ENCODE measurements at regions not wholly inside any gene's neighbourhood (a gene's known extent, or its start where the extent isn't known, plus 50 kb on each side); places are given as distances from the start of the nearest gene placed in this dataset.
"Not testable (repeated sequence)": the region's sequence is repeated elsewhere in the genome, so short reads cannot be mapped to it uniquely, and the experiment has no call there.

DNA sequence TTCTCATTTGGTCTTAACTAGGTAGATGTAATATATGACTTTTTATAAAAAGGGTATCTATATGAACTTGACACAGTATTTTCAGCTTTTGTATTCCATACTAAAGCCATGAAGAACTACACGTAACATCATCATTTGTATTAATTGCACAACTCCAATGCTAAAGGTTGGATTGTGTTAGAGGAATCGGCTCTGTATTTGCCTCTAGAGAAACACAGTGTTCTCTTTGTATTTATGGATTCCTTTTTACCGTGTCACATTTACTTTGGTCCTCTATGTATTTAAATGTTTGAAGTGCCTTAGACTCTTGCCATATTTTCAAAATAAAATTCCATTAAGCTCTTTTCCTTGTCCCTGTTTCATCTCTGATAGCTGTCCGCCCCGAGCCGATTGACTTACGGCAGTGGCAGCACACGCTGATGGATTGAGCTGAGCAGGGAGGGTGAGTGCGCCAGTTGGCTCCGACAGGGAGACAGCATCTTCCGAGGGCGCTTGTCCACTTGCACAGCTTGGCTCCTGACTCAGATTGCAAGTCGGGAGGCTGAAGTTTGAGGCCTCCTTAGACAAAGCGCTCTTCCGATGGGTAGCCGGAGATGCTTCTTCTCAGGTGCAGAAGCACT lies 95.6 kb upstream of the DMRT1 start:
- DNase-seq (ENCODE audit: low spot score), result peak; percentile 85

DNA sequence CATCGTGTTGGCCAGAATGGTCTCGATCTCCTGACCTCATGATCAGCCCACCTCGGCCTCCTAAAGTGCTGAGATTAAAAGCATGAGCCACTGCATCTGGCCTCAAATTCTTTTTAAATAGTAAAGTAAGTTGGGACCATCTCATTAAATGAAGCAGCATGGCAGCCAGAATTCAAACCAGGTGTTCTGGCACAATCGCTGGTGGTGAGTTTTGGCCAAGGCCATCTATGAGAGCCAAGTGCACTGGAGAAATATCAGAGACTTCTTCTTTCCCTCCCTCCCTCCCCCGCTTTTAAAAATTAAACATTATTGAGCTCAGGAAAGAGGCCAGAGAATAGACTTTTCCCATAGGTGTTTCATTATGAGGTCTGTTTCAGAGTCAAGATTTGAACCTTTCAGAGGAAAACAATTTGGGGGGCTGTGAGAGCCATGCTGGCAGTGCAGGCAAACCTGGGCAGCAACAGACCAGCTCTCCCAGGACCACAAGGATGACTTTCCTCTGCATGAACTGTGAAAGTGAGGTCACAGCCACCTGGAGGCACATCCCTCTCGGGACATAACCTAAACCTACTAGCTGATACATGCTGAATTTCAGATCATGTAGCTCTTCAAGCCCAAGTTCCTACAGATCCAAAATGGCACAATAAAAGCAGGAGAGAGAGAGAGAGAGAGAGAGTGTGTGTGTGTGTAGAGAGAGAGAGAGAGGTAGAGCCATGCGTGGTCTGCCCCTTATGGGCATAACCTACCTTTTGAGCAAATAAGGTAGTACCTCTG lies 94.6 kb upstream of the DMRT1 start:
- no peak for DNase-seq (ENCODE audit: low spot score)

DNA sequence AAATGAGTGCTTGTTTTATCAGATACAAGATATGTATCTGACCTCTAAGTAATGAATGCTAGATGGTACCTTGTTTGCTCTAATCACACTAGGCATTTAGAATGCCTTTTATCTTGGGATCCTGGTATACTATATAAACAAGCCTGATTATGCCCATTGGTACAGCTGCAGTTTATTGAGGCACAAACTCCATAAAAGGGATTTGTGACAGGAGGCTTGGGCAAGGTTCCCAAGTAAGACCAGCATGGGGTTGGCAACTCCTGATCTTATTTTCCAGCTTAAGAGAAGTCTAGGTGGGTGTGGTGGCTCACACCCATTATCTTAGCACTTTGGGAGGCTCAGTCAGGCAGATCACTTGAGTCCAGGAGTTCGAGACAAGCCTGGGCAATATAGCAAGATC lies 93.9 kb upstream of the DMRT1 start:
- no peak for DNase-seq (ENCODE audit: low spot score)

DNA sequence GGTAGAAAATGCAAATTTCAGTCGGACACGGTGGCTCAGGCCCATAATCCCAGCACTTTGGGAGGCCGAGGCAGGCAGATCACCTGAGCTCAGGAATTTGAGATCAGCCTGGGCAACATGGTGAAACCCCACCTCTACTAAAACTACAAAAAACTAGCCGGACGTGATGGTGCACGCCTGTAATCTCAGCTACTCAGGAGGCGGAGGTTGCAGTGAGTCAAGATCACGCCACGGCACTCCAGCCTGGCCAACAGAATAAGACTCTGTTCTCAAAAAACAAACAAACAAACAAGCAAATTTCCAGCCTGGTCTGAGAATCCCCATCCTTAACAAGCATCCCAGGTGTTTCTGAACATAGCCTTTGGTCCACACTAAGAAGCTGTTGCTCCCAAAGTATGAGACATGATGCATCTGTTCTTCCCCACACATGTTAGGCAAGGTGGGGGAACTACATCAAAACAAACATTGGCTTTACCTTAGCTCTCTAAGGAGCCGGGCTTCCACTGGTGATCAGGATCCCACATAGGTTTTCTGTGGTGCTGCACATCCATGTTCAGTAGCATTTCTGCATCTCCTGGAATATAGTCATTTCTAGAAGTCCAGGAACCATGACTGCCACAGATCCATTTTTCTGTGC lies 92.5 kb upstream of the DMRT1 start:
- no peak for DNase-seq (ENCODE audit: low spot score)

DNA sequence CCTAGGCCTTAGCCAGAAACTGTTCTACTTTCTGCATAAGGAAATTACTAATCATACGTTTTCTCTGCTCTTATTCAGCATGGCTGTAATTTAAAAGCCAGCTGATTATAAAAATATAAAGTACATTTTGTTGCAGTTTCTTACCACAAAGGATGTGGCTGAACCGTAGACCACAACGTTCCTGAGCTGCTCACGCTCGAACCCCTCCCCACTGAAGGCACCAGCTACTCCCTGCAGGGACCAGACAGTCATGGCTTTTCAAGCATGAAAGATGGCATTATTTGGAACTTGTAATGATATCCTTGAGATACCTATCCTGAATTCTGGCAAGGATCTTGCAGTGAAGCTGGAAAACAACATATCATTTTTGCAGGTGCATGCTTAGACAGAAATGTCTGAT lies 91.8 kb upstream of the DMRT1 start:
- no peak for DNase-seq (ENCODE audit: low spot score)

DNA sequence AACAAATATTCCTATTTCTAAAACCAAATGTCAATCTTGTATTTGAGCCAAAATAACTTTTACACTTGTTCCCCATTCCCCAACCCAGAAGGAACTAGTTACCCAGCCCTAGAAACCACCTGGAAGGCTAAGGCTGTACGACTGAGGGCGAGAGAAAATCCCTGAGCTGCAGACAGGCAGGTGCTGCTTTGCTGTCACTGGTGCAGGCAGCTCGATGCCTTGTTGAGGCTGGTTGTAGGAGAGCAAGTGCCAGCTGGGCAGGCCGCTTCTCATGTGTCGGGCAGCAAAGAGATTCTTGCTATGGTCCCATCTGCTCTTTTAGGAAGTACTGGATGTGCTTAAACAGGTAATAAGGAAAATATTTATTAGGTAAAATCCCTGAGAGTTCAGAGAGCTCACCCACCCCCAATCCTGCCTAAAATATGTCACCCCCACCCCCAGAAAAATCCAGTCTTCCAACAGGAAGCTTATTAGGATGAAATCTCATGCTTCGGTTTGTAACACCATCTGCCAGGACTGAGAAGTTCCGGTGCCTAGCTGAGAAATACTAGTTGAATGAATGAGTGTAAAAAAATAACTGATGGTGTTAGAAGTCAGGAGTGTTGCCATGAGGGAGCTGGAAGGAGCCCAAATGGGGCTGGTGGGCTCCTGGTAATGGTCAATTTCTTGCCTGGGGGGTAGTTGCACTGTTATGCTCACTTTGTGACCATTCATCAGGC lies 91.1 kb upstream of the DMRT1 start:
- DNase-seq (ENCODE audit: low spot score), result peak; percentile 93

DNA sequence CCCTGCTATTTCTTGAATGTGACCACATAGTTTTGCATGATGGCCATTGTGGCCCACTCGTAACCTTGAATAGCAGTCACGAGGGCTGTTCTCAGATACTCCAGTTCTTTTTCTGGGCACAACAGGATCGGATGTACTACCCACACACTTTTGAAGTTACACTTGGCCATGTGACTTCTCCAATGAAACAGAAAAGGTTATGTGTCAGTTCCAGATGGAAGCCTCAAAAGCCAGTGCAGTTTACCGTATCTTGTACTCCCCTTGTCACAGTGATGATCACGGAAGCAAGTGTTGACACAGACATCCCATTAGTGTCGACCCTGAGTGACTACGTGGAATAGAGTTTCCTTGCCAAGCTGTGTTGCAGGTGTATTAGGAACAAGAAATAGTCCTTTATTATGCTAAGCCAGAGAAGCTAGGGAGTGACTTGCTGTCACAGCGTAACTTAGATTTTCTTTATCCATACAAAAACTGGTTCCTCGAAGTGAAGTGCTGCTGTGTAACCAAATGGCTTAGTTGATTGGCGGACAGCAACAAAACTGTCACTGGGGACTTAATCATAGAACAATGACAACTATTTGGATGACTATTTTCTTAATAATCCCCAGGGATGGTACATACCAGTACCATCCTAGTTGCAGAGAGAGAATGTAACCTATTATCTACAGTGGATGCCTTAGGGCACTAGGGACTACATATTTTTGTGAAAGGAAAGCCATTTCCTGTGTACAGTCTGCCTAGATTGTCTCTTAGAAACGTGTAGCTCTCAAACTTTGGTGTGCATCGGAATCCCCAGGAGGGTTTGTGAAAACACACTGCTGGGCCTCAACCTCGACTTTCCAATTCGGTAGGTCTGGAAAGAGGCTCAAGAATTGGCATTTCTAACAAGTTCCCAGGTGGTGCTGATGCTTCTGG lies 90.1 kb upstream of the DMRT1 start:
- no peak for DNase-seq (ENCODE audit: low spot score)

DNA sequence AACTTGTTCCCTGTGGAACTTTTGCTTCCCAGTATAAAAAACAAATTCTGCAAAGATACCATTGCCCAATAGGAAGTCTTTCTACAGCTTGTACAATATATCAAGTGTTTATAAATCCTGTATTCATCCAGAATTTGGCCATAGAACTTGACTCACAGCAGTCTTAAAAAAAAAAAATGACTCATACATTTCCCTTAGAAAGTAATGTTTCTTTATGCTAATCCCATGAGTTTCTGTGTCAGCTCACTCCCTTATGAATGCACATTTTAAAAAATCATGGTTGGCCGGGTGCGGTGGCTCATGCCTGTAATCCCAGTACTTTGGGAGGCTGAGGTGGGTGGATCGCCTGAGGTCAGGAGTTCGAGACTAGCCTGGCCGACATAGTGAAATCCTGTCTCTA lies 89.3 kb upstream of the DMRT1 start:
- DNase-seq (ENCODE audit: low spot score), result no peak

DNA sequence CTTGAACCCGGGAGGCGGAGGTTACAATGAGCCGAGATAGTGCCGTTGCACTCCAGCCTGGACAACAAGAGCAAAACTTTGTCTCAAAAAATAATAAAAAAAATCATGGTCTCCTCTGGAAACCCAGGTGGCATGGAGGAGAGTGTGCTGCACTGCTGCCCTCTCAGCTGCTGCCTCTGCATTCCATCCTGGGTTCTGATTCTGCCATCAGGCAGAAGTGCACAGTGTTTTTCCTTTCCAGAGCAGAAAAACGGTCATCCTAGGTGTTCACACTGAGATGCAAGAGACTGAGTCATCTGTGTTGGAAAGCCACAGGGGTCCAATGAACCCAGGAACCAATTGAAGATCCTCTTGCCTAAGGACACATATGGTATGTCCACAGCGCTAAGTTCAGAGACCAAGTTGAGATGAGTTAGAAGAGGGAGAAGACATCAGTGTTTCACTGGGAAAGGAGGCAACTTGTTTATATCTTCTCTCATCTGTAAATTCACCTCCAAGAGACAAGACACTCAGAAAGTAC lies 88.8 kb upstream of the DMRT1 start:
- DNase-seq (ENCODE audit: low spot score), result no peak

DNA sequence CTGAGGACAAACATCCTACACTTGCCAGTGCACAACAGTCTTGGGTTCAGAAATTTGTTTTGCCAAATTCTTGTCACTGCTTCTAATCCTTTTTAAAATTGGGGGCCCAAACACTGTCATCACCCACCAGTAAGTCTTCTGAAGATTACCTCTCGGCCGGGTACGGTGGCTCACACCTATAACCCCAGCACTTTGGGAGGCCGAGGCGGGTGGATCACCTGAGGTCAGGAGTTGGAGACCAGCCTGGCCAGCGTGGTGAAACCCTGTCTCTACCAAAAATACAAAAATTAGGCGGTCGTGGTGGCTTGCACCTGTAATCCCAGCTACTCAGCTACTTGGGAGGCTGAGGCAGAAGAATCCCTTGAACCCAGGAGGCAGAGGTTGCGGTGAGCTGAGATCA lies 87.8 kb upstream of the DMRT1 start:
- DNase-seq (ENCODE audit: low spot score), result not testable (repeated sequence)

DNA sequence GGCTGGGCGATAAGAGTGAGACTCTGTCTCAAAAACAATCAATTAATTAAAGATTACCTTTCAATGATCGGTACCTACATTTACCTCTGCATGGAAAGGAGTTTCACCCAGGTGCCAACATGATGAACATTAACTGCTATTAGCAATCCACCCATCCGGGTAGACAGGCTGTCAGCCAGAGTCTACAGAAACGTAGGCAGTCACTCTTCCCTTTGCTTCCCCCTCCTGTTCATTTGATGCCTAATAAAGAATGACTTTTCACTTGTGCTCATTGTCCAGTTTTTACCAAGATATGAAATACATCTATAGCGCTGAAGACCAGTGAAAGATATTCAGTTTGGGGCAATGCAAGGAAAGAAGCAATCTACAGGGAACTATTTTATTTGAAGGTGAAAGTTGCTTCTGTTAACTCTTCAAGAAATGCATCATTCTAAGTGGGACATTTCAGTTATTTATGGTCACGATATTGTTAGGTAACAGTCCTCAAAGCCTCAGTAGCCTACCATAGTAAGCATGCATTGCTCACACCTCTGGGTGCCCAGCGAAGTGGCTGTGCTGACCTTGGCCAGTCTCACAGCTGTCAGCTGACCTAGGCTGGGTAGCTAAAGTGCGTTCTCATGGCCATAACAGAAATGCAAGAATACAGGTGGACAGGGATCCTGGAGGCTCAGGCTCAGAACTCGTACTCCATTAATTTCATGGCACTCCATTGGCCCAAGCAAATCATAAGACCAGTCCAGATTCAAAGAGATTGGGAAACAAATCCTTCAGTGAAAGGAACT lies 87.2 kb upstream of the DMRT1 start:
- no peak for DNase-seq (ENCODE audit: low spot score)

DNA sequence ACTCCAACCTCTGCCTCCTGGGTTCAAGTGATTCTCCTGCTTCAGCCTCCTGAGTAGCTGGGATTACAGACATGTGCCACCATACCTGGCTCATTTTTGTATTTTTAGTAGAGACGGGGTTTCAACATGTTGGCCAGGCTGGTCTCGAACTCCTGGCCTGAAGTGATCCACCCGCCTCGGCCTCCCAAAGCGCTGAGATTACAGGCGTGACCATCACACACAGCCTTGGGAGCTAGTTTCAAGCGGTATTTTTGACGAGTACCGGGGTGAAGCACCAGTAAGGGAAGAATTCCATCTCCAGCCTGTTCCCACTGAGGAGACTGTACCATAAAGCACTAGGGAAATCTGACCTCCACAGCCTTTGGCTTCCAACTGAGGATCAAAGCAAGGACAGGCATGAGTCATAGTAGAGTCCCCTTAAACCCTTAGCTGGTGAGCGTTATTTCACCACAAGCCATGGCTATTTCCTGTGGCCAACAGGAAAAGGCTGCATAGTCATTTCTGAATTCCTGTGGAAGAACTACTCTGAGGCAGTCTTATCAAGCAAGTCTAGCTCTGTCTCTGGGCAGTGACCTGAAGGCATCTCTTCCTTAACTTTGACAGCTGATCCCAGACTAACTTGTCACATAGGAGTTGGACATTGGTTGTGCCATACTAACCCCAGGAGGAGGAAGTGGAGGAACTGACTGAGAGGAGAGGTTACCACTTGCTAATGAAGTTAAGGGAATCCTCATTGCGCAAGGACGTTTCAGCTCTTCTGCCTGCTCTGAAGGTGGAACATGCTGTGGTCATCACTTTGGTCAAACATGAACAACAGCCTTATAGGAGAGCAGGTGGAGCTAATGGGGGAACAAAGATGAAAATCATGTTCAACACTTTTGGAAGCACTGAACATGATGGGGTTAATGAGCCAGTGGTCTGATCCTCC lies 85.8 kb upstream of the DMRT1 start:
- DNase-seq (ENCODE audit: low spot score), result no peak

DNA sequence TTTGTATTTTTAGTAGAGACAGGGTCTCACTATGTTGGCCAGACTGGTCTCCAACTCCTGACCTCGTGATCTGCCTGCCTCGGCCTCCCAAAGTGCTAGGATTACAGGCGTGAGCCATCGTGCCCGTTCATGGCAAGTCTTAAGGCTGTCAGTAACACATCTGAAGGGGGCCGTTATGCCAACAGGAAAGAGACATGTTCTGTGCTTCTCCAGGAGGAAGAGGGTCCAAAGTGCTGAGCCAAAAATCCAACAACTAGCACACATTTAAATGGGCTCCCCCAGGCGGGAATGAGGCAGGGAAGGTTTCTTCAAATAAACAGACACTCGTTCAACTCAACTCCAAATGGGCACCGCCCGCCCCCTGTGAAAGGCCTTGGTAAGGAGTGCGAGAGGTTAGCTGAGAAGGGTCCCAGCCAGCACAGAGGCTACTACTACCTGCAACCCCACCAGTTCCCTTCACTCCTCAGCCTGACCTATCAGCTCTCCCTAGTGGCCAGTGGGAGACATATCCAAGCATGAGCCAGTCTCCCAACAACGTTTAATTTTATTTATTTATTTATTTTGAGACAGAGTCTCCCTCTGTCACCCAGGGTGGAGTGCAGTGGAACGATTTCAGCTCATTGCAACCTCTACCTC lies 84.1 kb upstream of the DMRT1 start:
- no peak for DNase-seq (ENCODE audit: low spot score)

DNA sequence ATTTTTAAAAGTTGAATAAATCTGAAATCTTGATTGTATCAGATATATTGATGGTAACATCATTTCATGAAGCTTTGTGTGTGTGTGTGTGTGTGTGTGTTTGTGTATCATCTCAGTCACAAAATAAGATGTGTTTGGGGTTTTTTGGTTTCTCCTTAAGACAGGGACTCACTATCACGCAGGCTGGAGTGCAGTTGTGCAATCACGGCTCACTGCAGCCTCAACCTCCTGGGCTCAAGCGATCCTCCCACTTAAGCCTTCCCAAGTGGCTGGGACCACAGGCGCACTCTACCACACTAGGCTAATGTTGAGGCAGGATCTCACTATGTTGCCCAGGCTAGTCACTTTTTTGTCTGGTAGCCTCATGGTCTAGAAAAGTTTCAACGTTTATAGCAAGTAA lies 83.4 kb upstream of the DMRT1 start:
- no peak for DNase-seq (ENCODE audit: low spot score)

DNA sequence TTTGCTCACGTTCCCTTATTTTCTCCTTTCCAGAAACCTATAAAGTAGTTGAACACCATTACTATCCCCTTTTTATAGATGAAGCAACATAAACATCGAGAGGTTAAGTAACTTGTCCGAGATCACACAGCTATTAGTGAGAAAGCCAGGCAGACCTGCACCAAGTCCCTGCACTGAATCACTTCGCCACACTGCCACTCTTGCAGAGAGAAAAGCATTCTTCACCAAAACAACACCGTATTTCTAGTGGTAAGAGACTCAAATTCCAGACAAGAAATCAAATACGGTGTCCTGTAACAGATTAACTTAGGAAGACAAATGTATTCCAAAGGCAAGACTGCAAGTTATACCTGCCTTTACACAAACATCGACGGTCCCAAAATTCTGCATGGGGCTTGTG lies 82.0 kb upstream of the DMRT1 start:
- no peak for DNase-seq (ENCODE audit: low spot score)

DNA sequence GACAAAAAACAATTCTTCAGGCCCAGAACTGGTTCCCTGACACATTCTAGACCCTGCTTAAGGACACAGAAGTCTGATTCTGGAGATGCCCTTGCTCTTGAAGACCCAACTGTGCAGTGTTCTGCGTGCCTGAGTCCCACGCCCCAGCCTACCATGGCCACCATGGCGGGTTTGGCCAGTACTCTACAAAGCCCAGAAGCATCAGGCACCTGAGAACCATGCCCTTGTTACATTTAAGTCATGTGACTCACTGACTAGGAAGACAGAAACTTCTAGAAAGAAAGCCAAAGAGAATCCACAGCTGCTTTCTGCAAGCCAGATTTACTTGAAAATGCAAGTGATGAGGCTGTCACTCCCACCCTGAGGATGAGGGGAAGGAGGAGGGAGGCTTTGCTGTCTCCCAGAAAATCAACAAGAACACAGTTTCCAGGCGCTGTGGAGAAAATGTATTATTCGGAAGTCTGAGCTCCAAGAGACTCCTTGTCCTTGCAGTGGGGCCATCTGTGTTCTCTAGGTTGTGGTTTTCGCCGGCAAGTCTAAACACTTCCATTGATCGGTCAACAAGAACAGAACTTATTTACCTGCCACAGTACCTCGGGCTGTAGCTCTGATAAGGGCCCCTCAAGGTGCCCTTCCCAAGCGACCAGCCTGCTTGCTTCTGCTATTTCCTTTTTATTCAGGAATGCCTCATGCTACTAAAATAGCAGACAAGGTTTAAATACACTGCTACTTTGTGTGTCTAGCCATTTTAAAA lies 81.3 kb upstream of the DMRT1 start:
- DNase-seq (ENCODE audit: low spot score), result no peak

DNA sequence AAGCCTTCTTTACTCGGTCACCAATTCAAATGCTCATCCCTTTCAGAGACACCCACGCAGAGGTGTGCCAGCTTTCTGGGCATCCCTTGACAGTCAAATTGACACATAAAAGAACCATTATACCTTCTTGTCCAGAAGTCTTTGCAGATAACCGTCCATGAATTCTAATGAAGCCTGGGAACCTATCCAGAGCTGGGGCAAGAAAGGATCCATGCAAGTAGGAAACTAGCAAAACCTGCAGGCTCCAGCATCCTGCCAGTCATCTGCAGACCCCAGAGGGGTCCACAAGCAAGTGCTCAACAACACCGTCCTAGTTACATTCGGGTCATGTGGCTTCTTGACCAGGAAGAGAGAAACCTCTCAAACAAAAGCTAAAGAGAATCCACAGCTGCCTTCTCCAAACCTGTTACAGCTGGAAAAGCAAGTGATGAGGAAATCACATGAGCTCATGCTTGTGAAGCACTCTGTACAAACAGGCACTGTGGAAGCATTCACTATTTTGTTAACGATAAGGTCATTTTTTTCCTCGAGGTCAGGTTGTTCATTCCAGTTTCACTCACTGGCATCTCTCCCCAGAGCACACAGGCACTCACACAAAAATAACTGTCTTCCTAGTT lies 80.2 kb upstream of the DMRT1 start:
- no peak for DNase-seq (ENCODE audit: low spot score)
